B cell (primary cell): ENCODE measurements at regions not wholly inside any gene's neighbourhood (a gene's known extent, or its start where the extent isn't known, plus 50 kb on each side); places are given as distances from the start of the nearest gene placed in this dataset.
"Not testable (repeated sequence)": the region's sequence is repeated elsewhere in the genome, so short reads cannot be mapped to it uniquely, and the experiment has no call there.

ENCODE experiments used
- ATAC-seq: fragments of 200-7000 bp; cut with Tn5 transposase; one replicate; pipeline ENCODE4 v1.10.0; 2021; ENCODE audit warnings: low read depth, mild to moderate bottlenecking, moderate number of reproducible peaks, moderate library complexity
- CTCF ChIA-PET: fragments of 350-600 bp; sonication (Branson Sonifier 250); formaldehyde crosslinking; loops from one replicate; lab custom pipeline; 2021; ENCODE audit warnings: antibody characterized with exemption, inconsistent platforms; lab: Charles Lee
- POLR2A ChIA-PET: fragments of 350-600 bp; sonication (Branson Sonifier 250); formaldehyde crosslinking; loops from one replicate; lab custom pipeline; 2021; ENCODE audit warnings: antibody characterized with exemption; lab: Charles Lee
- DNase-seq: peaks from one replicate; pipeline ENCODE4 v3.0.0; 2013
- H2AFZ ChIP-seq: 2 replicates; pipeline ENCODE4 v1.6.1; 2012; ENCODE audit warnings: mild to moderate bottlenecking, low read depth, low read length; ENCODE audit not compliant: insufficient read depth, poor library complexity, severe bottlenecking
- H3K27ac ChIP-seq, 2 donors: 1 replicate in 1 of 2; 2 replicates in 1 of 2; pipeline ENCODE4 v1.5.1; 2012 to 2013; ENCODE audit warnings: low read length in 2 of 2, mild to moderate bottlenecking in 2 of 2, moderate library complexity in 1 of 2
- H3K27me3 ChIP-seq, 4 experiments: fragments of 200-600 bp in 1 of 4; sonication (generic) in 1 of 4; replicated peaks in 1 of 4; 1 replicate in 2 of 4; 2 replicates in 2 of 4; pipeline versions ENCODE4 v1.6.1 to v1.7.0; 2013 to 2016; ENCODE audit warnings: low read length in 3 of 4, mild to moderate bottlenecking in 2 of 4, mixed read lengths in 1 of 4, moderate library complexity in 1 of 4; ENCODE audit not compliant: insufficient read depth in 4 of 4, control insufficient read depth in 3 of 4; ENCODE audit errors: control extremely low read depth in 1 of 4
- H3K36me3 ChIP-seq, 2 experiments: replicated peaks in 1 of 2; 1 replicate in 1 of 2; 2 replicates in 1 of 2; pipeline versions ENCODE4 v1.6.1 to v1.7.1; 2013; ENCODE audit warnings: low read length in 1 of 2; ENCODE audit not compliant: insufficient read depth in 2 of 2, control insufficient read depth in 1 of 2; ENCODE audit errors: control extremely low read depth in 1 of 2, extremely low read depth in 1 of 2
- H3K4me1 ChIP-seq, 2 donors: fragments of 200-600 bp in 1 of 2; sonication (generic) in 1 of 2; 1 replicate in 1 of 2; 2 replicates in 1 of 2; pipeline versions ENCODE4 v1.5.1 to v1.6.1; 2013 to 2017; ENCODE audit warnings: low read length in 2 of 2; ENCODE audit not compliant: control insufficient read depth in 2 of 2, insufficient read depth in 2 of 2
- H3K4me2 ChIP-seq: replicated peaks from 2 replicates; pipeline ENCODE3; 2012; ENCODE audit warnings: mild to moderate bottlenecking, low read depth, low read length; ENCODE audit not compliant: poor library complexity, severe bottlenecking
- H3K4me3 ChIP-seq, 5 experiments: fragments of 200-600 bp in 1 of 5; sonication (generic) in 1 of 5; 1 replicate in 3 of 5; 2 replicates in 2 of 5; pipeline versions ENCODE4 v1.5.1 to v1.7.0; 2011 to 2016; ENCODE audit warnings: low read length in 4 of 5, mild to moderate bottlenecking in 4 of 5, low read depth in 2 of 5, control low read depth in 1 of 5, moderate library complexity in 1 of 5; ENCODE audit not compliant: insufficient read depth in 1 of 5; ENCODE audit errors: control extremely low read depth in 1 of 5, extremely low read depth in 1 of 5
- H3K79me2 ChIP-seq: fragments of 200-600 bp; sonication (generic); one replicate; pipeline ENCODE4 v1.6.0; 2016; ENCODE audit warnings: low read length; ENCODE audit not compliant: control insufficient read depth, insufficient read depth
- H3K9ac ChIP-seq: fragments of 200-600 bp; sonication (generic); 2 replicates; pipeline ENCODE4 v1.6.1; 2017; ENCODE audit warnings: mild to moderate bottlenecking, low read length, moderate library complexity
- H3K9me3 ChIP-seq, 3 donors: one replicate each; pipeline versions ENCODE4 v1.6.1 to v1.7.1; 2013; ENCODE audit warnings: low read length in 2 of 3; ENCODE audit not compliant: control insufficient read depth in 2 of 3, insufficient read depth in 1 of 3; ENCODE audit errors: control extremely low read depth in 1 of 3
- H4K20me1 ChIP-seq: 2 replicates; pipeline ENCODE4 v1.6.0; 2012; ENCODE audit warnings: mild to moderate bottlenecking, low read length; ENCODE audit not compliant: insufficient read depth, control insufficient read depth, poor library complexity, severe bottlenecking
- H3K27ac Mint-ChIP-seq: one replicate; pipeline ENCODE4 v1.8.0; 2021; ENCODE audit warnings: mixed read lengths
- H3K27me3 Mint-ChIP-seq: one replicate; pipeline ENCODE4 v1.8.0; 2021; ENCODE audit warnings: mixed read lengths
- H3K4me1 Mint-ChIP-seq: one replicate; pipeline ENCODE4 v1.8.0; 2021; ENCODE audit warnings: mixed read lengths
- H3K4me3 Mint-ChIP-seq: one replicate; pipeline ENCODE4 v1.8.0; 2021; ENCODE audit warnings: mixed read lengths
- H3K9me3 Mint-ChIP-seq: one replicate; pipeline ENCODE4 v1.8.0; 2022; ENCODE audit warnings: mixed read lengths; ENCODE audit not compliant: insufficient read depth
- EZH2 ChIP-seq: IDR thresholded peaks from 2 replicates; pipeline ENCODE4 v1.6.1; 2012; ENCODE audit warnings: borderline replicate concordance, low read depth, mild to moderate bottlenecking, moderate library complexity, low read length; ENCODE audit not compliant: insufficient read depth, poor library complexity, severe bottlenecking
- WGBS: methylation state at CpG from one replicate; pipeline ENCODE4 v1.1.5; 2013; ENCODE audit warnings: missing lambda C conversion rate; ENCODE audit not compliant: insufficient coverage; 5-methylcytosine and 5-hydroxymethylcytosine counted together
- intact Hi-C: fragments of 100-400 bp; cut with micrococcal nuclease; formaldehyde crosslinking; loops from one replicate; pipeline ENCODE4 v1.10.0; 2022
- TF ChIP-seq, protein P1 (sequence below): fragments of 200-600 bp; IDR thresholded peaks from one replicate; pipeline ENCODE4 v1.8.0; 2022; ENCODE audit warnings: antibody characterized with exemption, mild to moderate bottlenecking

GRCh38 chr20:39738651-39739050 is 776.5 kb downstream of the DHX35 start:
- no peaks in the 10 kb centered on the region for H3K4me1 Mint-ChIP-seq
- Histone ChIP-seq H4K20me1 (no peaks in the 10 kb centered on the region), H3K79me2 (no peaks in the 10 kb centered on the region), H3K27me3 (no peaks in the 10 kb centered on the region), H3K4me3 (no peak overlapping the region), H3K9ac (no peak overlapping the region), H3K4me1 (no peaks in the 10 kb centered on the region), H3K9me3 (no peaks in the 10 kb centered on the region), H3K36me3 (no peaks in the 10 kb centered on the region), H3K27ac (no peak overlapping the region), H2AFZ (no peak overlapping the region), H3K4me2 (no peak overlapping the region)
- ChIA-PET POLR2A (no interaction called here), CTCF (no interaction called here)
- H3K9me3 Mint-ChIP-seq, result no peaks in the 10 kb centered on the region
- ATAC-seq, result no peak
- H3K27me3 Mint-ChIP-seq, result no peaks in the 10 kb centered on the region
- H3K27ac Mint-ChIP-seq, result no peak overlapping the region
- DNase-seq, result no peak
- H3K4me3 Mint-ChIP-seq, result no peak overlapping the region
- WGBS, result 100% methylated on average over 1 of the region's 2 CpGs
- intact Hi-C loops, result no loop called here
- TF ChIP-seq, protein P1, sequence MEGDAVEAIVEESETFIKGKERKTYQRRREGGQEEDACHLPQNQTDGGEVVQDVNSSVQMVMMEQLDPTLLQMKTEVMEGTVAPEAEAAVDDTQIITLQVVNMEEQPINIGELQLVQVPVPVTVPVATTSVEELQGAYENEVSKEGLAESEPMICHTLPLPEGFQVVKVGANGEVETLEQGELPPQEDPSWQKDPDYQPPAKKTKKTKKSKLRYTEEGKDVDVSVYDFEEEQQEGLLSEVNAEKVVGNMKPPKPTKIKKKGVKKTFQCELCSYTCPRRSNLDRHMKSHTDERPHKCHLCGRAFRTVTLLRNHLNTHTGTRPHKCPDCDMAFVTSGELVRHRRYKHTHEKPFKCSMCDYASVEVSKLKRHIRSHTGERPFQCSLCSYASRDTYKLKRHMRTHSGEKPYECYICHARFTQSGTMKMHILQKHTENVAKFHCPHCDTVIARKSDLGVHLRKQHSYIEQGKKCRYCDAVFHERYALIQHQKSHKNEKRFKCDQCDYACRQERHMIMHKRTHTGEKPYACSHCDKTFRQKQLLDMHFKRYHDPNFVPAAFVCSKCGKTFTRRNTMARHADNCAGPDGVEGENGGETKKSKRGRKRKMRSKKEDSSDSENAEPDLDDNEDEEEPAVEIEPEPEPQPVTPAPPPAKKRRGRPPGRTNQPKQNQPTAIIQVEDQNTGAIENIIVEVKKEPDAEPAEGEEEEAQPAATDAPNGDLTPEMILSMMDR, result no peak
- TF ChIP-seq EZH2, result no peak

DNA sequence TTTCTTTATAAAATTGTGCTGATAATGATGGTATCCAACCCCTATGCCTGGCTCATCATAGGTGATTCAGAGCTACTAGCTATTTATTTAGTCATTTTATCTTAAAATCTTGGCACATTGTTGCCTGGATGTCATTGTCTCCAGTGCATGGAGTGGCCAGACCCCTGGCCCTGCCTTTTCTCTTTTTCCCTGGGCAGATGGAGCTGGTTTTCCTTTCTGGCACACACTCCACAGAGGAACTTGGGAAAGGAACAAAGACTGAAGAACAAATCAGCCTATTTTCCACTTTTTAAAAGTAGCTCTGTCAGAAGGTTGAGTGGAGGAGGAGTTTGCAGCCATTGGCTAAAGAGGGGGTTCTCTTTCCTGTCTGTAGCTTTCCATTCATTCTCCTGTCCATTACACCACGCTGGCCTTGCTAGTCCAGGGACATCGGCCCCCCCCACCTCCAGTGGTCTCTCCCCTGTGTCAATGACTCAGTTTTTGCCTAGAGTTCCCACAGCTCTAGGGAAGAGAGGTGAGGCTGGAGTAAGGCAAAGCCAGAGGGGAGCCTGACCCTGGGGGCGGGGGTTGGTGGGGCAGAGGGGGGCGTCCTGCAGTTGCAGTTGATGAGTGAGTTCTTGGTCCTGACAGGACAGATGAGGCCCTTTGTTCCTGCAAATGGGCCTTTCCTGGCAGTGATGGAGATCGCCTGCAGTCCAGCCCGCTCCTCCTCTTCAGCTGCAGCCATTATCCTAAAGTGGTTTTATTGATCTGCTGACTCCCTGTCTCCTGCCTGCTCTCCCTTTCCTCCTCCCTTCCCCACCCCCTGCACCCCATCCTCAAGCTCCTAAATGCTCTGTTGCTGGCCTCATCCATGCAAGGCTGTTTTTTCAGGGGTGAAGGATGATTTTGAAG is 774.5 kb downstream of the DHX35 start:
- H3K4me1 Mint-ChIP-seq, result no peaks in the 10 kb centered on the region
- ATAC-seq (no peak), DNase-seq (no peak)
- no peak overlapping the region for H3K9ac ChIP-seq
- H3K36me3 ChIP-seq, result no peaks in the 10 kb centered on the region
- no peak overlapping the region for H3K4me3 ChIP-seq
- H3K9me3 ChIP-seq, result peaks cover 0 to 1% (median 0%) of the 10 kb centered on the region in 3 donors
- no peaks in the 10 kb centered on the region for H4K20me1 ChIP-seq
- no peak overlapping the region for H3K4me3 Mint-ChIP-seq
- ChIA-PET CTCF (no interaction called here), POLR2A (no interaction called here)
- H3K27me3 Mint-ChIP-seq, result no peaks in the 10 kb centered on the region
- H3K27me3 ChIP-seq, result no peaks in the 10 kb centered on the region
- no peaks in the 10 kb centered on the region for H3K4me1 ChIP-seq
- 89% methylated on average over 2 of the region's 6 CpGs for WGBS
- peaks cover 2% of the 10 kb centered on the region for H3K9me3 Mint-ChIP-seq
- no peak overlapping the region for H2AFZ ChIP-seq
- H3K27ac Mint-ChIP-seq, result no peak overlapping the region
- no peaks in the 10 kb centered on the region for H3K79me2 ChIP-seq
- TF ChIP-seq, protein P1, result no peak
- TF ChIP-seq EZH2, result no peak
- H3K4me2 ChIP-seq, result no peak overlapping the region
- intact Hi-C loops, result no loop called here
- H3K27ac ChIP-seq, result no peak overlapping the region

GRCh38 chr20:39725513-39725912 is 763.4 kb downstream of the DHX35 start:
- H3K4me3 ChIP-seq, DNase-seq, POLR2A ChIA-PET, H2AFZ ChIP-seq, H4K20me1 ChIP-seq, H3K4me2 ChIP-seq, H3K27ac ChIP-seq, H3K27ac Mint-ChIP-seq, intact Hi-C loops, H3K36me3 ChIP-seq, H3K79me2 ChIP-seq, H3K27me3 ChIP-seq, H3K4me3 Mint-ChIP-seq, CTCF ChIA-PET, H3K27me3 Mint-ChIP-seq, ATAC-seq, H3K4me1 Mint-ChIP-seq, H3K4me1 ChIP-seq, H3K9ac ChIP-seq: not testable (repeated sequence)
- H3K9me3 Mint-ChIP-seq, result peaks cover 26% of the 10 kb centered on the region
- WGBS, result 100% methylated on average over 1 of the region's 6 CpGs
- H3K9me3 ChIP-seq, result peaks cover 3 to 24% (median 11%) of the 10 kb centered on the region in 3 donors
